DLD1 (cell line): ENCODE measurements at regions not wholly inside any gene's neighbourhood (a gene's known extent, or its start where the extent isn't known, plus 50 kb on each side); places are given as distances from the start of the nearest gene placed in this dataset.
"Not testable (repeated sequence)": the region's sequence is repeated elsewhere in the genome, so short reads cannot be mapped to it uniquely, and the experiment has no call there.

Experiments
- in situ Hi-C: cut with HindIII; loops from 2 replicates; pipeline ENCODE4 v1.10.0; 2017; ENCODE audit warnings: low sequenced_read_pairs

- in situ Hi-C loops = no loop called here
Observed at GRCh38 chr3:157921811-157922210, 184.4 kb downstream of the SHOX2 start.

- in situ Hi-C loops = no loop called here
Observed at GRCh38 chr3:157920822-157921700, 185.2 kb downstream of the SHOX2 start.

GRCh38 chr3:157919319-157919887 lies 186.8 kb downstream of the SHOX2 start:
- in situ Hi-C loops = no loop called here

- in situ Hi-C loops = no loop called here
Observed at GRCh38 chr3:157918402-157918801, 187.8 kb downstream of the SHOX2 start.

GRCh38 chr3:157916672-157917071 lies 189.5 kb downstream of the SHOX2 start:
- in situ Hi-C loops = no loop called here

- in situ Hi-C loops = no loop called here
Observed at GRCh38 chr3:157914882-157915281, 191.3 kb downstream of the SHOX2 start.

- in situ Hi-C loops = no loop called here
Observed at GRCh38 chr3:157913741-157914150, 192.5 kb downstream of the SHOX2 start.

GRCh38 chr3:157912514-157913451 lies 193.4 kb downstream of the SHOX2 start:
- in situ Hi-C loops = no loop called here

- in situ Hi-C loops = no loop called here
Observed at GRCh38 chr3:157906627-157907026, 199.6 kb downstream of the SHOX2 start.

GRCh38 chr3:157905885-157906284 lies 200.3 kb downstream of the SHOX2 start:
- in situ Hi-C loops = no loop called here

- in situ Hi-C loops = not testable (repeated sequence)
Observed at GRCh38 chr3:157902680-157903079, 203.5 kb downstream of the SHOX2 start.

- in situ Hi-C loops = no loop called here
Observed at GRCh38 chr3:157888040-157888439, 218.2 kb downstream of the SHOX2 start.

- in situ Hi-C loops = no loop called here
Observed at GRCh38 chr3:157876556-157876955, 229.7 kb downstream of the SHOX2 start.

GRCh38 chr3:157872902-157873301 lies 233.3 kb downstream of the SHOX2 start:
- in situ Hi-C loops = no loop called here

GRCh38 chr3:157871838-157872460 lies 234.3 kb downstream of the SHOX2 start:
- in situ Hi-C loops = no loop called here

- in situ Hi-C loops = no loop called here
Observed at GRCh38 chr3:157871248-157871647, 235.0 kb downstream of the SHOX2 start.

- in situ Hi-C loops = no loop called here
Observed at GRCh38 chr3:157868946-157869345, 237.3 kb downstream of the SHOX2 start.

- in situ Hi-C loops = no loop called here
Observed at GRCh38 chr3:157868196-157868595, 238.0 kb downstream of the SHOX2 start.

GRCh38 chr3:157865352-157866000 lies 240.7 kb downstream of the SHOX2 start:
- in situ Hi-C loops = no loop called here

- in situ Hi-C loops = no loop called here
Observed at GRCh38 chr3:157861076-157861765, 245.0 kb downstream of the SHOX2 start.
